GM21447 (cell line): ENCODE measurements at regions not wholly inside any gene's neighbourhood (a gene's known extent, or its start where the extent isn't known, plus 50 kb on each side); places are given as distances from the start of the nearest gene placed in this dataset.

Experiments
- ATAC-seq: cut with Tn5 transposase; IDR thresholded peaks from one replicate; pipeline ENCODE4 v1.9.1; 2021; ENCODE audit not compliant: unreplicated experiment

DNA sequence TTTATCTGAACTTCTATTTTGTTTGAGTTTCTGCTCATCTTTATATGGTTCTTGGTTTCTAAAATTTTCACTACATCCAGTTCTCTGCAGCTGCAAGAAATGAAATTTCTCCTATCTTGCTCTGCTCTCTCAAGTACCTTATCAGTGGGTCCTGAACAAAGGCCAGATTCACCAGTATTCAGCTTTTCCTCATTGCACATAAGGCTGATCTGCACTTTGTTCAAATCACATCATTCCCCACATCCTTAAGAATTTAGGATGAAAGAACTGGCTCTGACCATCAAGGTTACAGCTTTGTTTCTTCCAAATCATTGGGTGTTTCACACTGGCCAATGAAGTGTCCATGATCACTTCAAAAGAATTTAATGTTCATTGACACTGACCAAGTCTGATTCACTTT, 211.4 kb downstream of the GRIN2B start:
- no peak for ATAC-seq

DNA sequence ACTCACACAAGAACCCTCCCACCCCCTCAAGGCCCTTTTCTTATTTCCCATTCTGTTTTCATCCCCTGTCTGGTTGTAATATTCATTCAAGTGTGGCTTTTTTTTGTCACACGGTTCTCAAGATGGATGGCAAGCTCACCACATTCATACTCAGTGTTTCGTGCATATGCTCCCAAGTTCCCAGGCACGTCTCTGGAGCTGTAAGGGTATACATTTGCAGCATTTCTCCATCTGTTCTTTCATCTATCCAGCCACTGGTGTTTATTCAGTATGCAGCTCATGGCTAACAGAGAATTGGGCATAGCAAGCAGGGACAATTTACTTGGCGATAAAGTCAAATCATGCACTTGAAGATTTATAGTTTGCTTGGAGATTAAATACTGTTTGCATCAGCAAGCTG, 212.1 kb downstream of the GRIN2B start:
- ATAC-seq = no peak

DNA sequence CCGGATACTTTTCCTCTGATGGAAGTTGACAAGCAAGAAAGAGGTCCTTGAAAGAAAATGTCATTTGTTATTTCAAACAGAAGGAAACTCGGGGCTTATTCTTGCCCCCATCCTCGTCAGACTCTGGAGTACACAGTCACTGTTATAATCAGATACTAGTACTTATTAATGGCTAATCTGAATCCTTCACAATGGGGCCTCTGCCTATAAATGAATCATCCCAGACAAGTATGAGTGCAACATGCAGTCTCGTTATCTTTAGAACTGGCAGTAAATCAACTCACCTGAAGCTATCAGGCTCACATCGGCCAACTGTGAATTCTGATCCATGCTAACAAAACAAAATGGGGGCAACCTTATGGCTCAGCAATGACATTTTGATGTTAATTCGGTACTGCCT, 216.7 kb downstream of the GRIN2B start:
- ATAC-seq = no peak

DNA sequence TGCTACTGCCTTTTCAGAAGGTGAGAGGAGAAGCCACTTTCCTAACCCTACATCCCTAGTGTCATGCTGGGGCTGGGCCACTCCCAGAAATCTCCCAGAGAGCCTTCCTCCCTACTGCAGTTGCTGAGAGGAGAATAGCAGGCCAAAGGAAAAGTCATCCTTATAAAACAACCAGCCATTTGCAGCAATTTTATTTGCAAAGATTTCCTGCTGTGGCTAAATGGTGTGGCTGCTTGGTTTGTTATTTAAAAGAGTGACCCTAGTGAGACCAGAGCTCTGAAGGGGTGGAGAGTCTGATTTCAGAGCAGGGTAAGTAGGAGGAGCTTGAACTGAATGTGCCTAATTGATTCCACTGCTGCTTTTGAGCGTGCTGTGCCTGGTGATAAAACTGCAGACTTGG, 232.0 kb downstream of the GRIN2B start:
- ATAC-seq = no peak

- ATAC-seq = no peak
These were observed 236.1 kb downstream of the GRIN2B start for GRCh38 chr12:13745111-13745860.

- no peak for ATAC-seq
These were observed 236.8 kb downstream of the GRIN2B start for GRCh38 chr12:13744561-13744960.

- no peak for ATAC-seq
These were observed 241.3 kb downstream of the GRIN2B start for GRCh38 chr12:13740149-13740545.

DNA sequence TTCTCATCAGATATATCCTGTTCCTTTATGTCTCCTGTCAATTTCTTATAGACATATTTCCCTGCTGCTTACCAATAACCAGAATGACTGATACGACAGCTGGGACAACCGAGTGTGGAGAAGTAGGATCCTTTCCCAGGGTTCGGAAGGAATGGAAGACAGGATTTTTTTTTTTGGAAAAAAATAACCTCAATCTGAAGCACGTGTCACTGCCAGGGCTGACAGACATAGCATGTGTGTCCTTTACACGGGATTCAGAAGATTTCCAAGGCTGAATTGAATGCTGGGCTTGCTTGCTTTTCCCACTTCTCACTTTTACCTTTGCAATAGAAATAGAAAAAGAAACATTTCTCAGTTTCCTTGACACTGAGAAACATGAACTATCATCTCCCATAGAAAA, 245.7 kb downstream of the GRIN2B start:
- ATAC-seq = no peak

- ATAC-seq = no peak
These were observed 246.7 kb downstream of the GRIN2B start for GRCh38 chr12:13734584-13735152.

GRCh38 chr12:13727707-13728195, 253.7 kb downstream of the GRIN2B start:
- ATAC-seq = no peak

DNA sequence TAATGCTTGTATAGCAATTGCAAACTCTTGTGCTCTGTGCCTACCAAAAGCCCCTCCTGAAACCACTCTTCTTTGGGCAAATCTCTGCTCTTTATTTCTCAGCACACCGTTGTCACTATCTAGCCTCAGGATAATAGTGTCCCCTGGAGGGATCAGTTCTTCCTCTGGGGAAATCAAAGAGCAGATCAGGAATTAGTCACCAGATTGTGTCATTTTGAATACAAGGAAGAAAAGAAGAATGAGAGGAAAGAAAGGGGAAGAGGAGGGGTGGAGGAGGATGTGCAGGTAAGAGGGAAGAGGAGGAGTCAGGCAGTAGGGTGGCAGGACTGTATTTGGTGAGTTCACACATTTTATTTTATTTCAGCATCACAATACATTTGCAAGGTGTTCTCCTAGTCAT, 256.4 kb downstream of the GRIN2B start:
- ATAC-seq = no peak

GRCh38 chr12:13724136-13724535, 257.3 kb downstream of the GRIN2B start:
- no peak for ATAC-seq

GRCh38 chr12:13719986-13720385, 261.4 kb downstream of the GRIN2B start:
- ATAC-seq = no peak

- ATAC-seq = no peak
These were observed 263.1 kb downstream of the GRIN2B start for GRCh38 chr12:13718271-13718670.

GRCh38 chr12:13716119-13716518, 265.3 kb downstream of the GRIN2B start:
- no peak for ATAC-seq

DNA sequence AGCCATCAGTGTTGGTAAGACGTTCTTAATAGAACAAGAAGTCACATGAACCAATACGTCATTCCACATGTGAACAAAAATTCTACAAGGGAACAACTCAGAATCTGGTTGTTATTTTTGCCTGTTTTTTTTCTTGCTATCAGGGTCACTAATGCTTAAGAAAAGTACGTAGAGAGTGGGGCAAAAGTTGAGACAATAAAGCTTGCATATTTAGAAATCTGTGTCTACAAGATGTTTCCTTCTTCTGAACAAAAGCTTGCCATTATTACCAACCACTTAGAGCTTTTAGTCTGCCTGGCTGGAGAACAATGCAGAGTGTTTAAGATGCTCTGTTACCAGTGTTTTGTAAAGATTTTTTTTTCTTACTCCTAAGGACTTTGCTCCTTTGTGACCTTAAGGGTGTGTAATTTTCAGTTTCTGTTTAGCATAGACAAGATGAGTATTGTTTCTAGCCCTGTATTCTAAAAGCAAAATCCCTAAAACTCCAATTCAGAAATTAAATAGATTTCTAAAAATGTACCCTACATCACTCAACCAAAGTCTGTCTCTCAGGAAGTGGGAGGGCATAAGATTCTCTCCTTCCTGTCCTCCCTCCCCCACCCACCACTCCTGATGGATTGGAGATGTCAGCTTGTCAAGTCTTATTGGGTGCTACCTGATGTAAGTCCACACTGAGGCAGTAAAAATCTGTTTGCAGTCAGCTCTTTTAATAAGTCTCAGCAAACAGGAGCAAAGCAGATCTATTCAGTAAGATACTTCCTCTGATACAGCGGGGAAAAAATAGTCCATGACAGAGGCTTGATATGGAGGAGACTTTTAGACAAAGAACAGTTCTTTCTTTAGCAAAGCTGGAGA, 267.6 kb downstream of the GRIN2B start:
- ATAC-seq = no peak

GRCh38 chr12:13707829-13708228, 273.6 kb downstream of the GRIN2B start:
- no peak for ATAC-seq

DNA sequence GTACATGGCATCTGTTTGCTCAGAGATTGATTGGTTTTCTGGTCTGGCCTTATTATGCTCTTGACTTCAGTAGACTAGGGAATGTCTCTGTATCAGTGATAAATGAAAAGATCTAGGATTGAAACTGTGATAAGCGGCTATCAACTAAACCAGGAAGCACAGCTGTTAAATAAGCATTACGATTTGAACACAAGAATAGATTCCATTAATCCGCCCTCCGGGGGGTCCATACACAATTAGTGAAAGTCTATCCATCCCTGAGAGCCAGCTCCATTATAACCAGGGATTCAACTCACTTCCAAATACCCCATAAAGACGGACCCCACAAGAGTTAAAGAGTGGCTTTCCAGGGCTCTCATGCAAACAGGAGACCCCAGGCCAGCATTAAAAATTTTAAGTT, 279.0 kb downstream of the GRIN2B start:
- ATAC-seq = no peak

DNA sequence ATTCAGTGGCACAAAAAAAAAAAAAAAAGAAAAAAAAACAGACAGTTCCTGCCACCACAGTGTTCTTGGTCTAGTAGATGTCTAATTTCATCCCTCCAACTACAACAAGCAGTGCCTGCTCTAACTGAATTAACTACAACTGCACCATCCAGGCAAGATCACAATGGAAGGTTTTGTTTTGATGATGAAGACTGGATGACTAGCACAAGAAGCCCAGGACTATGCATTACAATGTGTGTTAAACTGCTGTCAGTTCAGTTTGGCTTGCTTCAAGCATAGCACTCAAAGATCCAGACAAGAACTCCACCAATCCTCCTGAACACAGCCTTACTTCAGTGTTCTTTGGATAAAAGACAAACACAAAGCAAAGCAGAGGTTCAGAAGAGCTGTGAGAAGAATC, 279.9 kb downstream of the GRIN2B start:
- ATAC-seq = no peak

DNA sequence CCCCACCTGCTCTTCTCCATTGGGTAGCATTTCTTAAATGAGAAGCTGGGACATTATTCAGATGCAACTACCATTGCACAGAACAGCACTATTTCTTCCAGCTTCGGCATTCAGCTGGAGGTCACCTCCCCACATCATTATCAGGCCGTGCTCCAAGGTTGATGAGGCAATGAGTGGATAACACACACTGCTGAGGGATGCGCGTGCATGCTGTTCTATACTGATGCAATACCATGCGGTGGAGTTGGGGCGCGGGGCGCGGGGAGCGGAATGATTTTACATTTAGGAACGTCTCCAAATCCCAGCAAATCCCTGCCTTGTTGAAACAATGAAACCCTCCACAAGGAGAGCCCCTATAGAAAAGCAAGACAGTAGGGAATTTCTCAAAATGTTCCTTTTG, 283.4 kb downstream of the GRIN2B start:
- ATAC-seq = no peak

GRCh38 chr12:13695781-13696180, 285.6 kb downstream of the GRIN2B start:
- ATAC-seq = no peak

DNA sequence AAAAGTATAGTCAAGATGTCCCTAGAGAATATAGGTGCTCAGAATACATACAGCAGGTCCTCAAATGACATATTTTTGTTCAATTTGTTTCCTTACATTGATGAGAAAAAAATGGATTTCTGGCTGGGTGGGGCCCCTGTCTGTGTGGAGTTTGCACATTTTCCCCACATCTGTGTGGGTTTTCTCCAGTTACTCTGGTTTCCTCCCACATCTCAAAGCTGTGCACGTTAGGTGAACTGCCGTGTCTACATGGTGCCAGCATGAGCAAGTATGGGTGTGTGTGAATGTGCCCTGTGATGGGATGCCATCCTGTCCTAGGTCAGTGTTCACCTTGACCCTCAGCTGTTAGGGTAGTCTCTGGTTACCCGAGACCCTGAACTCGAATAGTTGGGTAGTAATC, 289.1 kb downstream of the GRIN2B start:
- ATAC-seq = no peak
